ENCODE measurements at regions not wholly inside any gene's neighbourhood (a gene's known extent, or its start where the extent isn't known, plus 50 kb on each side); places are given as distances from the start of the nearest gene placed in this dataset.

- Histone ChIP-seq H3K4me3 (ENCODE audit: low read length) (no peak overlapping the region), H3K36me3 (ENCODE audit: insufficient read depth, low read length) (no peaks in the 10 kb centered on the region), H3K9me3 (ENCODE audit: low read length) (no peaks in the 10 kb centered on the region), H3K27me3 (ENCODE audit: insufficient read depth, low read length, poor library complexity, severe bottlenecking) (no peaks in the 10 kb centered on the region), H3K27ac (ENCODE audit: low read depth, low read length) (no peak overlapping the region), H3K4me1 (ENCODE audit: insufficient read depth, low read length) (no peaks in the 10 kb centered on the region)
- Mint-ChIP-seq H3K27me3 (no peaks in the 10 kb centered on the region), H3K27ac (no peak overlapping the region), H3K36me3 (no peaks in the 10 kb centered on the region), H3K9me3 (peaks cover 0 to 5% (median 0%) of the 10 kb centered on the region in 5 donors), H3K4me3 (no peak overlapping the region), H3K4me1 (no peaks in the 10 kb centered on the region)
- ChIA-PET POLR2A (no interaction called here), CTCF (no interaction called here)
- DNase-seq, result no peak
Measured at GRCh38 chr18:38886861-38887670, 1321.5 kb upstream of the CELF4 start.

GRCh38 chr18:38886235-38886634, 1320.6 kb upstream of the CELF4 start:
- Histone ChIP-seq H3K27ac (ENCODE audit: low read depth, low read length) (no peak overlapping the region), H3K36me3 (ENCODE audit: insufficient read depth, low read length) (no peaks in the 10 kb centered on the region), H3K9me3 (ENCODE audit: low read length) (no peaks in the 10 kb centered on the region), H3K4me1 (ENCODE audit: insufficient read depth, low read length) (no peaks in the 10 kb centered on the region), H3K27me3 (ENCODE audit: insufficient read depth, low read length, poor library complexity, severe bottlenecking) (no peaks in the 10 kb centered on the region), H3K4me3 (ENCODE audit: low read length) (no peak overlapping the region)
- Mint-ChIP-seq H3K27ac (no peak overlapping the region), H3K4me3 (no peak overlapping the region), H3K9me3 (peaks cover 0 to 5% (median 0%) of the 10 kb centered on the region in 5 donors), H3K4me1 (no peaks in the 10 kb centered on the region), H3K27me3 (no peaks in the 10 kb centered on the region), H3K36me3 (no peaks in the 10 kb centered on the region)
- POLR2A ChIA-PET, result no interaction called here
- no peak for DNase-seq
- CTCF ChIA-PET, result no interaction called here

GRCh38 chr18:38884050-38884449, 1318.5 kb upstream of the CELF4 start:
- H3K9me3 Mint-ChIP-seq, result peaks cover 0 to 5% (median 2%) of the 10 kb centered on the region in 5 donors

GRCh38 chr18:38883111-38883510, 1317.5 kb upstream of the CELF4 start:
- DNase-seq, result no peak
- H3K4me1 ChIP-seq (ENCODE audit: insufficient read depth, low read length), result no peaks in the 10 kb centered on the region
- H3K9me3 Mint-ChIP-seq, result peaks cover 0 to 2% (median under 1%) of the 10 kb centered on the region in 5 donors
- no peak overlapping the region for H3K4me3 Mint-ChIP-seq
- H3K36me3 Mint-ChIP-seq, result no peaks in the 10 kb centered on the region
- no peaks in the 10 kb centered on the region for H3K4me1 Mint-ChIP-seq
- CTCF ChIA-PET, result no interaction called here
- peaks cover 0 to 3% of the 10 kb centered on the region in 2 donors for H3K27me3 Mint-ChIP-seq
- H3K27ac Mint-ChIP-seq, result no peak overlapping the region
- POLR2A ChIA-PET, result no interaction called here
- no peaks in the 10 kb centered on the region for H3K36me3 ChIP-seq (ENCODE audit: insufficient read depth, low read length)
- no peaks in the 10 kb centered on the region for H3K27me3 ChIP-seq (ENCODE audit: insufficient read depth, low read length, poor library complexity, severe bottlenecking)
- no peak overlapping the region for H3K27ac ChIP-seq (ENCODE audit: low read depth, low read length)
- no peaks in the 10 kb centered on the region for H3K9me3 ChIP-seq (ENCODE audit: low read length)
- no peak overlapping the region for H3K4me3 ChIP-seq (ENCODE audit: low read length)

More at GRCh38 chr18:38884050-38884449, 1318.5 kb upstream of the CELF4 start:
- Histone ChIP-seq H3K27ac (ENCODE audit: low read depth, low read length) (no peak overlapping the region), H3K9me3 (ENCODE audit: low read length) (no peaks in the 10 kb centered on the region), H3K4me1 (ENCODE audit: insufficient read depth, low read length) (no peaks in the 10 kb centered on the region), H3K4me3 (ENCODE audit: low read length) (no peak overlapping the region), H3K36me3 (ENCODE audit: insufficient read depth, low read length) (no peaks in the 10 kb centered on the region), H3K27me3 (ENCODE audit: insufficient read depth, low read length, poor library complexity, severe bottlenecking) (no peaks in the 10 kb centered on the region)
- CTCF ChIA-PET, result no interaction called here
- no peak overlapping the region for H3K27ac Mint-ChIP-seq
- no peaks in the 10 kb centered on the region for H3K4me1 Mint-ChIP-seq
- no peak for DNase-seq
- H3K36me3 Mint-ChIP-seq, result no peaks in the 10 kb centered on the region
- no peak overlapping the region for H3K4me3 Mint-ChIP-seq
- POLR2A ChIA-PET, result no interaction called here
- H3K27me3 Mint-ChIP-seq, result peaks cover 0 to 3% of the 10 kb centered on the region in 2 donors

GRCh38 chr18:38879871-38880270, 1314.3 kb upstream of the CELF4 start:
- Histone ChIP-seq H3K4me1 (ENCODE audit: insufficient read depth, low read length) (no peaks in the 10 kb centered on the region), H3K27ac (ENCODE audit: low read depth, low read length) (no peak overlapping the region), H3K27me3 (ENCODE audit: insufficient read depth, low read length, poor library complexity, severe bottlenecking) (no peaks in the 10 kb centered on the region), H3K4me3 (ENCODE audit: low read length) (no peak overlapping the region), H3K36me3 (ENCODE audit: insufficient read depth, low read length) (no peaks in the 10 kb centered on the region), H3K9me3 (ENCODE audit: low read length) (no peaks in the 10 kb centered on the region)
- no peak overlapping the region for H3K27ac Mint-ChIP-seq
- no peaks in the 10 kb centered on the region for H3K4me1 Mint-ChIP-seq
- CTCF ChIA-PET, result no interaction called here
- H3K36me3 Mint-ChIP-seq, result no peaks in the 10 kb centered on the region
- no peak overlapping the region for H3K4me3 Mint-ChIP-seq
- no peak for DNase-seq
- H3K9me3 Mint-ChIP-seq, result peaks cover 0 to 2% (median 0%) of the 10 kb centered on the region in 5 donors
- peaks cover 0 to 3% of the 10 kb centered on the region in 2 donors for H3K27me3 Mint-ChIP-seq
- POLR2A ChIA-PET, result no interaction called here

- H3K4me1 ChIP-seq (ENCODE audit: insufficient read depth, low read length), result no peaks in the 10 kb centered on the region
- no peak overlapping the region for H3K27ac Mint-ChIP-seq
- H3K9me3 ChIP-seq (ENCODE audit: low read length), result no peaks in the 10 kb centered on the region
- ChIA-PET POLR2A (no interaction called here), CTCF (interaction anchor here (1.3 kb wide), 1 partner anchor 16 kb away, joined by 3 read pairs; no protein-coding TSS in a partner anchor)
- no peaks in the 10 kb centered on the region for H3K9me3 Mint-ChIP-seq
- H3K4me3 Mint-ChIP-seq, result no peak overlapping the region
- DNase-seq, result no peak
- H3K4me3 ChIP-seq (ENCODE audit: low read length), result no peak overlapping the region
- H3K36me3 ChIP-seq (ENCODE audit: insufficient read depth, low read length), result no peaks in the 10 kb centered on the region
- no peaks in the 10 kb centered on the region for H3K4me1 Mint-ChIP-seq
- H3K27me3 Mint-ChIP-seq, result no peaks in the 10 kb centered on the region
- no peaks in the 10 kb centered on the region for H3K36me3 Mint-ChIP-seq
- no peaks in the 10 kb centered on the region for H3K27me3 ChIP-seq (ENCODE audit: insufficient read depth, low read length, poor library complexity, severe bottlenecking)
- H3K27ac ChIP-seq (ENCODE audit: low read depth, low read length), result no peak overlapping the region
Measured at GRCh38 chr18:38872342-38872741, 1306.7 kb upstream of the CELF4 start.

GRCh38 chr18:38868757-38869156, 1303.2 kb upstream of the CELF4 start:
- ChIA-PET POLR2A (no interaction called here), CTCF (no interaction called here)
- peak overlapping the region in 1 of 8 donors; percentile 13 for H3K27ac Mint-ChIP-seq
- no peaks in the 10 kb centered on the region for H3K9me3 ChIP-seq (ENCODE audit: low read length)
- no peaks in the 10 kb centered on the region for H3K36me3 Mint-ChIP-seq
- no peaks in the 10 kb centered on the region for H3K27me3 ChIP-seq (ENCODE audit: insufficient read depth, low read length, poor library complexity, severe bottlenecking)
- no peaks in the 10 kb centered on the region for H3K27me3 Mint-ChIP-seq
- no peak overlapping the region for H3K4me3 ChIP-seq (ENCODE audit: low read length)
- no peaks in the 10 kb centered on the region for H3K4me1 ChIP-seq (ENCODE audit: insufficient read depth, low read length)
- H3K9me3 Mint-ChIP-seq, result no peaks in the 10 kb centered on the region
- no peaks in the 10 kb centered on the region for H3K4me1 Mint-ChIP-seq
- H3K4me3 Mint-ChIP-seq, result no peak overlapping the region
- H3K36me3 ChIP-seq (ENCODE audit: insufficient read depth, low read length), result no peaks in the 10 kb centered on the region
- DNase-seq, result no peak
- H3K27ac ChIP-seq (ENCODE audit: low read depth, low read length), result no peak overlapping the region

GRCh38 chr18:38867680-38868079, 1302.1 kb upstream of the CELF4 start:
- H3K27ac Mint-ChIP-seq, result no peak overlapping the region
- no peak for DNase-seq
- no peak overlapping the region for H3K4me3 ChIP-seq (ENCODE audit: low read length)
- no peaks in the 10 kb centered on the region for H3K9me3 ChIP-seq (ENCODE audit: low read length)
- no peaks in the 10 kb centered on the region for H3K36me3 Mint-ChIP-seq
- H3K4me3 Mint-ChIP-seq, result no peak overlapping the region
- POLR2A ChIA-PET, result no interaction called here
- H3K27me3 Mint-ChIP-seq, result no peaks in the 10 kb centered on the region
- no peaks in the 10 kb centered on the region for H3K4me1 ChIP-seq (ENCODE audit: insufficient read depth, low read length)
- no peaks in the 10 kb centered on the region for H3K9me3 Mint-ChIP-seq
- no peak overlapping the region for H3K27ac ChIP-seq (ENCODE audit: low read depth, low read length)
- CTCF ChIA-PET, result no interaction called here
- no peaks in the 10 kb centered on the region for H3K36me3 ChIP-seq (ENCODE audit: insufficient read depth, low read length)
- H3K27me3 ChIP-seq (ENCODE audit: insufficient read depth, low read length, poor library complexity, severe bottlenecking), result no peaks in the 10 kb centered on the region
- H3K4me1 Mint-ChIP-seq, result no peaks in the 10 kb centered on the region

All from CD8-positive, alpha-beta memory T cell (primary cell).